Tibial nerve (tissue), 4 donors: ENCODE measurements at regions not wholly inside any gene's neighbourhood (a gene's known extent, or its start where the extent isn't known, plus 50 kb on each side); places are given as distances from the start of the nearest gene placed in this dataset.

Experiments
- EP300 ChIP-seq, 2 donors: sonication (generic); formaldehyde crosslinking; IDR thresholded peaks; one replicate each; pipeline ENCODE4 v1.6.1; 2017; ENCODE audit warnings: antibody characterized with exemption in 2 of 2, mild to moderate bottlenecking in 1 of 2
- TF ChIP-seq, protein P1 (sequence below), 5 experiments: fragments of 200-600 bp in 3 of 5; fragments of 450-650 bp in 2 of 5; sonication (generic) in 3 of 5; IDR thresholded peaks; one replicate each; pipeline ENCODE4 v1.5.1; 2016 to 2019; ENCODE audit warnings: antibody characterized with exemption in 5 of 5, mild to moderate bottlenecking in 3 of 5, moderate library complexity in 2 of 5

DNA sequence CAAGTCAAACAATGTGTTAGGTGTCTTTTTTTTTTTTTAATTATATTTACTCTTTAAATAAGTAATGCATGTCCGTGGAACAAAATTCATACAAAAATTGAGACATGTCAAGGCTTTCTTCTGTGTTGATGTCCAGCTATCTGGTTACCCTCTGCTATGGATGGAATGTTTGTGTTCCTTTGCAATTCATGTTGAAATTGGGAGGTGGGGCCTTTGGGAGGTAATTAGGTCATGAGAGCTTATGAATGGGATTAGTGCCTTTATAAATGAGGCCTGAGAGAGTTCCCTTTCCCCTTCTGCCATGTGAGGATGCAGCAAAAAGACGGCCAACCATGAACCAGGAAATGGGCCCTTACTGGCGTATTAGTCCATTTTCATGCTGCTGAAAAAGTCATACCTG, 83.1 kb upstream of the KCNG1 start:
- no peak for TF ChIP-seq EP300 (IDR thresholded peaks at IDR 0.05)
- TF ChIP-seq, protein P1, sequence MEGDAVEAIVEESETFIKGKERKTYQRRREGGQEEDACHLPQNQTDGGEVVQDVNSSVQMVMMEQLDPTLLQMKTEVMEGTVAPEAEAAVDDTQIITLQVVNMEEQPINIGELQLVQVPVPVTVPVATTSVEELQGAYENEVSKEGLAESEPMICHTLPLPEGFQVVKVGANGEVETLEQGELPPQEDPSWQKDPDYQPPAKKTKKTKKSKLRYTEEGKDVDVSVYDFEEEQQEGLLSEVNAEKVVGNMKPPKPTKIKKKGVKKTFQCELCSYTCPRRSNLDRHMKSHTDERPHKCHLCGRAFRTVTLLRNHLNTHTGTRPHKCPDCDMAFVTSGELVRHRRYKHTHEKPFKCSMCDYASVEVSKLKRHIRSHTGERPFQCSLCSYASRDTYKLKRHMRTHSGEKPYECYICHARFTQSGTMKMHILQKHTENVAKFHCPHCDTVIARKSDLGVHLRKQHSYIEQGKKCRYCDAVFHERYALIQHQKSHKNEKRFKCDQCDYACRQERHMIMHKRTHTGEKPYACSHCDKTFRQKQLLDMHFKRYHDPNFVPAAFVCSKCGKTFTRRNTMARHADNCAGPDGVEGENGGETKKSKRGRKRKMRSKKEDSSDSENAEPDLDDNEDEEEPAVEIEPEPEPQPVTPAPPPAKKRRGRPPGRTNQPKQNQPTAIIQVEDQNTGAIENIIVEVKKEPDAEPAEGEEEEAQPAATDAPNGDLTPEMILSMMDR (IDR thresholded peaks at IDR 0.05): no peak
